Liver (tissue), 8 donors: ENCODE measurements at regions not wholly inside any gene's neighbourhood (a gene's known extent, or its start where the extent isn't known, plus 50 kb on each side); places are given as distances from the start of the nearest gene placed in this dataset.

ENCODE experiments used
- DNase-seq: peaks from one replicate; pipeline ENCODE4 v3.0.0-alpha.2; 2017; ENCODE audit warnings: low spot score
- H3K27ac ChIP-seq, 2 donors: one replicate each; pipeline ENCODE4 v1.7.0; 2013; ENCODE audit warnings: inconsistent platforms in 2 of 2, low read length in 2 of 2, control low read depth in 1 of 2, low read depth in 1 of 2, mild to moderate bottlenecking in 1 of 2
- H3K27me3 ChIP-seq, 4 donors: one replicate each; pipeline versions ENCODE4 v1.6.1 to v1.7.0; 2013; ENCODE audit warnings: low read length in 3 of 4, inconsistent platforms in 1 of 4, mild to moderate bottlenecking in 1 of 4, moderate library complexity in 1 of 4; ENCODE audit not compliant: control insufficient read depth in 4 of 4, insufficient read depth in 4 of 4
- H3K36me3 ChIP-seq, 4 donors: one replicate each; pipeline versions ENCODE4 v1.6.1 to v1.7.0; 2013; ENCODE audit warnings: low read length in 3 of 4, mild to moderate bottlenecking in 3 of 4, low read depth in 1 of 4, moderate library complexity in 1 of 4; ENCODE audit not compliant: control insufficient read depth in 4 of 4, insufficient read depth in 3 of 4
- H3K4me1 ChIP-seq, 4 donors: one replicate each; pipeline versions ENCODE4 v1.6.1 to v1.7.0; 2013; ENCODE audit warnings: low read length in 3 of 4, mild to moderate bottlenecking in 3 of 4, moderate library complexity in 1 of 4; ENCODE audit not compliant: control insufficient read depth in 4 of 4, insufficient read depth in 4 of 4
- H3K4me3 ChIP-seq, 3 donors: one replicate each; pipeline versions ENCODE4 v1.6.1 to v1.7.0; 2013; ENCODE audit warnings: low read length in 3 of 3, control low read depth in 1 of 3, low read depth in 1 of 3, mild to moderate bottlenecking in 1 of 3
- H3K9ac ChIP-seq, 2 donors: one replicate each; pipeline ENCODE4 v1.7.0; 2013; ENCODE audit warnings: low read length in 2 of 2, mild to moderate bottlenecking in 2 of 2, moderate library complexity in 2 of 2, control low read depth in 1 of 2, low read depth in 1 of 2
- H3K9me3 ChIP-seq, 4 donors: one replicate each; pipeline versions ENCODE4 v1.6.1 to v1.7.0; 2013; ENCODE audit warnings: low read length in 3 of 4; ENCODE audit not compliant: control insufficient read depth in 4 of 4
- ATF3 ChIP-seq: IDR thresholded peaks from 2 replicates; pipeline ENCODE4 v1.6.1; 2016; ENCODE audit warnings: antibody characterized with exemption
- CTCF ChIP-seq: fragments of 150-350 bp; IDR thresholded peaks from 2 replicates; pipeline ENCODE4 v1.5.1; 2017; ENCODE audit warnings: improper control_type of control experiment, low read depth, low read length; ENCODE audit not compliant: missing input control
- EGR1 ChIP-seq, 2 donors: IDR thresholded peaks; 2 replicates each; pipeline ENCODE4 v1.6.1; 2016 to 2018; ENCODE audit warnings: antibody characterized with exemption in 2 of 2, low read depth in 2 of 2
- FOXA1 ChIP-seq: IDR thresholded peaks from 2 replicates; pipeline ENCODE4 v1.6.1; 2016; ENCODE audit warnings: antibody characterized with exemption
- GABPA ChIP-seq, 2 donors: IDR thresholded peaks in 1 of 2; conservative IDR thresholded peaks in 1 of 2; 2 replicates each; pipeline ENCODE4 v1.6.1; 2016; ENCODE audit warnings: antibody characterized with exemption in 2 of 2, mild to moderate bottlenecking in 1 of 2, moderate library complexity in 1 of 2
- HNF4G ChIP-seq: IDR thresholded peaks from 2 replicates; pipeline ENCODE4 v1.6.1; 2016; ENCODE audit warnings: antibody characterized with exemption
- JUND ChIP-seq, 2 donors: IDR thresholded peaks; 2 replicates each; pipeline ENCODE4 v1.6.1; 2016; ENCODE audit warnings: antibody characterized with exemption in 2 of 2
- NR2F2 ChIP-seq: IDR thresholded peaks from 2 replicates; pipeline ENCODE4 v1.6.1; 2016; ENCODE audit warnings: antibody characterized with exemption
- REST ChIP-seq: IDR thresholded peaks from 2 replicates; pipeline ENCODE4 v1.6.1; 2016; ENCODE audit warnings: antibody characterized with exemption, mild to moderate bottlenecking
- RXRA ChIP-seq, 2 donors: IDR thresholded peaks; 2 replicates each; pipeline ENCODE4 v1.6.1; 2017 to 2018; ENCODE audit warnings: antibody characterized with exemption in 2 of 2, mild to moderate bottlenecking in 1 of 2
- SP1 ChIP-seq: IDR thresholded peaks from 2 replicates; pipeline ENCODE4 v1.6.1; 2018; ENCODE audit warnings: antibody characterized with exemption, mild to moderate bottlenecking
- TAF1 ChIP-seq: conservative IDR thresholded peaks from 2 replicates; pipeline ENCODE4 v1.6.1; 2016; ENCODE audit warnings: antibody characterized with exemption, mild to moderate bottlenecking
- YY1 ChIP-seq: IDR thresholded peaks from 2 replicates; pipeline ENCODE4 v1.6.1; 2016; ENCODE audit warnings: antibody characterized with exemption, mild to moderate bottlenecking
- ZBTB33 ChIP-seq: IDR thresholded peaks from 2 replicates; pipeline ENCODE4 v1.6.1; 2016; ENCODE audit warnings: antibody characterized with exemption
- WGBS: extraction: QIAGEN DNeasy Blood & Tissue Kit; methylation state at CpG from one replicate; pipeline ENCODE4 v1.1.7; 2013; 5-methylcytosine and 5-hydroxymethylcytosine counted together
- donor health status: healthy.
- donor health status: healthy.
- donor health status: healthy.
- donor health status: healthy.
- donor health status: healthy.

GRCh38 chr1:2911421-2912178, 109.7 kb upstream of the ACTRT2 start:
- Histone ChIP-seq H3K27me3 (no peaks in the 10 kb centered on the region), H3K9ac (no peak overlapping the region), H3K9me3 (no peaks in the 10 kb centered on the region), H3K4me1 (no peaks in the 10 kb centered on the region), H3K4me3 (no peak overlapping the region), H3K27ac (no peak overlapping the region), H3K36me3 (no peaks in the 10 kb centered on the region)
- TF ChIP-seq FOXA1: no peak
- no peak for TF ChIP-seq ZBTB33
- TF ChIP-seq RXRA (IDR thresholded peaks at IDR 0.05): no peak
- no peak for TF ChIP-seq ATF3
- TF ChIP-seq HNF4G: no peak
- no peak for TF ChIP-seq GABPA (IDR thresholded peaks at IDR 0.05 in 1 of 2, conservative IDR thresholded peaks at IDR 0.05 in 1 of 2)
- TF ChIP-seq YY1: no peak
- TF ChIP-seq TAF1: no peak
- no peak for TF ChIP-seq REST
- TF ChIP-seq CTCF: no peak
- no peak for TF ChIP-seq JUND (IDR thresholded peaks at IDR 0.05)
- DNase-seq: no peak
- 92% methylated on average over 31 of the region's 31 CpGs for WGBS

GRCh38 chr1:2912424-2913061, 108.7 kb upstream of the ACTRT2 start:
- Histone ChIP-seq H3K27me3 (no peaks in the 10 kb centered on the region), H3K9me3 (no peaks in the 10 kb centered on the region), H3K4me1 (no peaks in the 10 kb centered on the region), H3K9ac (no peak overlapping the region), H3K27ac (no peak overlapping the region), H3K4me3 (no peak overlapping the region), H3K36me3 (no peaks in the 10 kb centered on the region)
- 83% methylated on average over 16 of the region's 16 CpGs for WGBS
- no peak for DNase-seq
- no peak for TF ChIP-seq CTCF
- TF ChIP-seq EGR1 (IDR thresholded peaks at IDR 0.05; ENCODE audit: low read depth in 2 of 2): no peak
- no peak for TF ChIP-seq TAF1
- no peak for TF ChIP-seq ZBTB33
- no peak for TF ChIP-seq ATF3
- TF ChIP-seq SP1: no peak
- TF ChIP-seq NR2F2: no peak
- no peak for TF ChIP-seq GABPA (IDR thresholded peaks at IDR 0.05 in 1 of 2, conservative IDR thresholded peaks at IDR 0.05 in 1 of 2)
